ENCODE measurements at regions not wholly inside any gene's neighbourhood (a gene's known extent, or its start where the extent isn't known, plus 50 kb on each side); places are given as distances from the start of the nearest gene placed in this dataset.
"Not testable (repeated sequence)": the region's sequence is repeated elsewhere in the genome, so short reads cannot be mapped to it uniquely, and the experiment has no call there.

- no peak for TF ChIP-seq EZH2phosphoT487 (IDR thresholded peaks at IDR 0.05; ENCODE audit: low read depth)
- TF ChIP-seq, protein P1, sequence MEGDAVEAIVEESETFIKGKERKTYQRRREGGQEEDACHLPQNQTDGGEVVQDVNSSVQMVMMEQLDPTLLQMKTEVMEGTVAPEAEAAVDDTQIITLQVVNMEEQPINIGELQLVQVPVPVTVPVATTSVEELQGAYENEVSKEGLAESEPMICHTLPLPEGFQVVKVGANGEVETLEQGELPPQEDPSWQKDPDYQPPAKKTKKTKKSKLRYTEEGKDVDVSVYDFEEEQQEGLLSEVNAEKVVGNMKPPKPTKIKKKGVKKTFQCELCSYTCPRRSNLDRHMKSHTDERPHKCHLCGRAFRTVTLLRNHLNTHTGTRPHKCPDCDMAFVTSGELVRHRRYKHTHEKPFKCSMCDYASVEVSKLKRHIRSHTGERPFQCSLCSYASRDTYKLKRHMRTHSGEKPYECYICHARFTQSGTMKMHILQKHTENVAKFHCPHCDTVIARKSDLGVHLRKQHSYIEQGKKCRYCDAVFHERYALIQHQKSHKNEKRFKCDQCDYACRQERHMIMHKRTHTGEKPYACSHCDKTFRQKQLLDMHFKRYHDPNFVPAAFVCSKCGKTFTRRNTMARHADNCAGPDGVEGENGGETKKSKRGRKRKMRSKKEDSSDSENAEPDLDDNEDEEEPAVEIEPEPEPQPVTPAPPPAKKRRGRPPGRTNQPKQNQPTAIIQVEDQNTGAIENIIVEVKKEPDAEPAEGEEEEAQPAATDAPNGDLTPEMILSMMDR (IDR thresholded peaks at IDR 0.05; ENCODE audit: low read depth, low read length): peak; percentile 47
- no peaks in the 10 kb centered on the region for H4K20me1 ChIP-seq (ENCODE audit: insufficient read depth, low read length)
- H3K4me1 ChIP-seq (ENCODE audit: low read length): no peaks in the 10 kb centered on the region
- no peaks in the 10 kb centered on the region for H3K79me2 ChIP-seq (ENCODE audit: low read length)
- no peaks in the 10 kb centered on the region for H3K36me3 ChIP-seq (replicated peaks; ENCODE audit: low read depth, low read length)
- no peak overlapping the region for H3K27ac ChIP-seq (ENCODE audit: low read length)
- H3K27me3 ChIP-seq (ENCODE audit: low read depth, low read length): no peaks in the 10 kb centered on the region
- H3K4me2 ChIP-seq (ENCODE audit: low read length): no peak overlapping the region
- H3K9ac ChIP-seq (ENCODE audit: low read length): no peak overlapping the region
- no peak overlapping the region for H3K4me3 ChIP-seq (ENCODE audit: low read length)
- no peak overlapping the region for H2AFZ ChIP-seq (ENCODE audit: low read depth, low read length)
- H3K9me3 ChIP-seq (ENCODE audit: insufficient read depth, low read length): no peaks in the 10 kb centered on the region
These were observed 227.6 kb upstream of the NPSR1 start for GRCh38 chr7:34430456-34430855.

DNA sequence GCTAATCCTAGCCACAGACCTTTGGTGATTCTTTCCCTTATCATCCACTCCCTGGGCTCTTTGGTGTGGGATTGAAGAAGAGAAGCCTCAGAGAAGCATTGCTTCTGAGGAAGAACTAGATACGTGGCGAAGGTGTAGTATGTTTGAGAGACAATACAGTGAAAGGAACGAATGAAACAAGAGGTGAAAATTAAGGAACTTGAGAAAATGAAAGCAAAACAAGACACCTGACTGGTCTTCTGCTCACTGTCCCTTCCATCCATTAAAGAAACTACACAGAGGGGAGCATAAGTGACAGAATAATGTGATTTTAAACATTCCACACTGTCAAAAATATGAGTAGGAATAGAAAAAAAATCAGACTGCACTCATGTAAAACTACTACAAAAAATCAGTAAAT, 219.6 kb upstream of the NPSR1 start:
- H3K4me3 ChIP-seq (ENCODE audit: low read length): no peak overlapping the region
- H3K27me3 ChIP-seq (ENCODE audit: low read depth, low read length): no peaks in the 10 kb centered on the region
- no peak overlapping the region for H3K9ac ChIP-seq (ENCODE audit: low read length)
- no peak overlapping the region for H3K27ac ChIP-seq (ENCODE audit: low read length)
- no peaks in the 10 kb centered on the region for H4K20me1 ChIP-seq (ENCODE audit: insufficient read depth, low read length)
- no peaks in the 10 kb centered on the region for H3K36me3 ChIP-seq (replicated peaks; ENCODE audit: low read depth, low read length)
- H2AFZ ChIP-seq (ENCODE audit: low read depth, low read length): no peak overlapping the region
- H3K4me1 ChIP-seq (ENCODE audit: low read length): no peaks in the 10 kb centered on the region
- H3K9me3 ChIP-seq (ENCODE audit: insufficient read depth, low read length): no peaks in the 10 kb centered on the region
- H3K4me2 ChIP-seq (ENCODE audit: low read length): 0 out of 2 replicates have a peak overlapping the region, but pooled peaks have one; percentile 13
- no peaks in the 10 kb centered on the region for H3K79me2 ChIP-seq (ENCODE audit: low read length)
- TF ChIP-seq EZH2phosphoT487 (IDR thresholded peaks at IDR 0.05; ENCODE audit: low read depth): no peak
- TF ChIP-seq, protein P1 (IDR thresholded peaks at IDR 0.05; ENCODE audit: low read depth, low read length): no peak

GRCh38 chr7:34445653-34446052, 212.4 kb upstream of the NPSR1 start:
- no peak for TF ChIP-seq EZH2phosphoT487 (IDR thresholded peaks at IDR 0.05; ENCODE audit: low read depth)
- TF ChIP-seq, protein P1 (IDR thresholded peaks at IDR 0.05; ENCODE audit: low read depth, low read length): no peak
- H3K9me3 ChIP-seq (ENCODE audit: insufficient read depth, low read length): no peaks in the 10 kb centered on the region
- no peaks in the 10 kb centered on the region for H3K79me2 ChIP-seq (ENCODE audit: low read length)
- no peak overlapping the region for H2AFZ ChIP-seq (ENCODE audit: low read depth, low read length)
- H3K36me3 ChIP-seq (replicated peaks; ENCODE audit: low read depth, low read length): no peaks in the 10 kb centered on the region
- H3K4me1 ChIP-seq (ENCODE audit: low read length): no peaks in the 10 kb centered on the region
- H3K4me3 ChIP-seq (ENCODE audit: low read length): no peak overlapping the region
- H3K27me3 ChIP-seq (ENCODE audit: low read depth, low read length): no peaks in the 10 kb centered on the region
- no peak overlapping the region for H3K4me2 ChIP-seq (ENCODE audit: low read length)
- no peaks in the 10 kb centered on the region for H4K20me1 ChIP-seq (ENCODE audit: insufficient read depth, low read length)
- no peak overlapping the region for H3K9ac ChIP-seq (ENCODE audit: low read length)
- no peak overlapping the region for H3K27ac ChIP-seq (ENCODE audit: low read length)

GRCh38 chr7:34448531-34448930, 209.5 kb upstream of the NPSR1 start:
- not testable (repeated sequence) for H4K20me1 ChIP-seq (ENCODE audit: insufficient read depth, low read length); H3K9ac ChIP-seq (ENCODE audit: low read length); H3K27ac ChIP-seq (ENCODE audit: low read length); H3K36me3 ChIP-seq (replicated peaks; ENCODE audit: low read depth, low read length); H2AFZ ChIP-seq (ENCODE audit: low read depth, low read length); H3K4me1 ChIP-seq (ENCODE audit: low read length); H3K27me3 ChIP-seq (ENCODE audit: low read depth, low read length); H3K9me3 ChIP-seq (ENCODE audit: insufficient read depth, low read length); H3K4me3 ChIP-seq (ENCODE audit: low read length); H3K79me2 ChIP-seq (ENCODE audit: low read length); H3K4me2 ChIP-seq (ENCODE audit: low read length)

DNA sequence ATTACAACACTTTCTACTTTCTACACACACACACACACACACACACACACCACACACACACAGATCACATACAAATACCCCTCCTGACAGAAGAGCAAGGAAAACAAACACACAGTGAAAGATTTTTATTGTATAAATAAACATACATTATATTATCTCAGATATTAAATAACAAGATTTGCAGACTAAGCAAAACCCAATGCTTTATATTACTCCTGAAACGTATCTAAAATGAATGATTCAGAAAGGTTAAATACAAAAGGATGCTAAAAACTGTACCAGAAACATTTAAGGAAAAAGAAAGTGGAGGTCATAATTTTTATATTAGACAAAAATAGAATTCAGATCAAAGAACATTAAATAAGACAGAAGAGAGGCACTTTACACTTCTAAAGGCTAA, 208.3 kb upstream of the NPSR1 start:
- Histone ChIP-seq H3K4me1 (ENCODE audit: low read length) (no peaks in the 10 kb centered on the region), H3K4me3 (ENCODE audit: low read length) (no peak overlapping the region), H3K79me2 (ENCODE audit: low read length) (no peaks in the 10 kb centered on the region), H3K27me3 (ENCODE audit: low read depth, low read length) (no peaks in the 10 kb centered on the region), H2AFZ (ENCODE audit: low read depth, low read length) (no peak overlapping the region), H4K20me1 (ENCODE audit: insufficient read depth, low read length) (no peaks in the 10 kb centered on the region), H3K36me3 (replicated peaks; ENCODE audit: low read depth, low read length) (no peaks in the 10 kb centered on the region), H3K27ac (ENCODE audit: low read length) (no peak overlapping the region), H3K4me2 (ENCODE audit: low read length) (no peak overlapping the region), H3K9ac (ENCODE audit: low read length) (no peak overlapping the region), H3K9me3 (ENCODE audit: insufficient read depth, low read length) (no peaks in the 10 kb centered on the region)
- TF ChIP-seq EZH2phosphoT487 (IDR thresholded peaks at IDR 0.05; ENCODE audit: low read depth): no peak
- TF ChIP-seq, protein P1 (IDR thresholded peaks at IDR 0.05; ENCODE audit: low read depth, low read length): no peak
